HG02798 (cell line): ENCODE measurements at regions not wholly inside any gene's neighbourhood (a gene's known extent, or its start where the extent isn't known, plus 50 kb on each side); places are given as distances from the start of the nearest gene placed in this dataset.

ENCODE experiments used
- ATAC-seq: cut with Tn5 transposase; IDR thresholded peaks from one replicate; pipeline ENCODE4 v1.9.1; 2021; ENCODE audit warnings: mild to moderate bottlenecking; ENCODE audit not compliant: unreplicated experiment, poor library complexity

DNA sequence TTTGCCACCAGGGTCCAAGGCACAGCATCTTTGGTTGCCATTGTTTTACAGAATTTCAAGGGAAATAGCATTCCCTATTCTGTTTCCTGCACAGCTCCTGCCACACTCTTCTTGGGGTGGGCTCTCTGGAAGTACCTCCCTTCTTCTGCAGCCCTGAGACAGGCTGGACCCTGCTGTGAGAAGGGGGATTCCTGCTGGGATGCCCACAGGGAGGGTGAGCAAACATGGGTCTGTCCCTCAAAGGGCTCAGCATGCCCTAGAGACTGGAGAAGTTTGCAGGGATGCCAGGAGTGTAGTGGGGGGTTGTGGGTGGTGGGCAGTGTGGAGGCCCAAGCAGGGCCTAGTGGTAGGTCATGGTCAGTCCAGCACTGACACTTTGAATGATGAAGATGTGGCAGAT is 222.2 kb upstream of the GPR26 start:
- no peak for ATAC-seq

- no peak for ATAC-seq
These were observed 220.8 kb upstream of the GPR26 start for GRCh38 chr10:123445261-123445775.

DNA sequence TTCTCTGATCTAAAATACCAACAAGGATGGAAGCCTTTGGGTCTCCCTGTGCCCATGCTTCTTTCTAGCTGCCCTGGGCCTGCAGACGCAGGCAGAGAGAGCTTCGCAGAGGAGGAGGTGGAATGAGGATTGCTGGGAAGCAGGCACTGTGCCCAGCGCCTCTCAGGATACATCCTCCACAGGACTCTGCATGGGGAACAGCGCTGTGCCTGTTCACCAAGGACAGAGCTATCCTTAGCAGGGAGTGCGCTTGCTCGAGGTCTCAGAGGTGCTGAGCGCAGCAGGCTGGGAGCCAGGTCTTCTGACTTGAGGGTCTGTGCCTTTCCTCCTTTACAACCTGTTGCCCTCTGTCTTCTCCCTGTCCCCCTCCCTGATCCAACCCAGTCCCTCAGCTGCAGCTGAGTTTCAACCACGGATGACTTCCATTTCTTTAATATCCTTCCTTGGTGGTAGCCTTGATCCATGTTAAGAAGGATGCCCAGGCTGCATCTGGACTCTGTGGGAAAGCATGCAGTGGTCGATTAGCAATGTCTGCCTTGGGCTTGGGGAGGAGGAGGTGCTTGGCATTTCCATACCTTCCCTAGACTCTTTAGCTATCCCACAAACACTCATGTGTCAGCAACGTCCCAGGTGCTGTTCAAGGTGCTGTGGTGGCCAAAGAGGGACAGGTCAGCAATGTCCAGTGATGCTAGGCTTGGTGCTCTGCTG is 219.6 kb upstream of the GPR26 start:
- ATAC-seq: no peak

DNA sequence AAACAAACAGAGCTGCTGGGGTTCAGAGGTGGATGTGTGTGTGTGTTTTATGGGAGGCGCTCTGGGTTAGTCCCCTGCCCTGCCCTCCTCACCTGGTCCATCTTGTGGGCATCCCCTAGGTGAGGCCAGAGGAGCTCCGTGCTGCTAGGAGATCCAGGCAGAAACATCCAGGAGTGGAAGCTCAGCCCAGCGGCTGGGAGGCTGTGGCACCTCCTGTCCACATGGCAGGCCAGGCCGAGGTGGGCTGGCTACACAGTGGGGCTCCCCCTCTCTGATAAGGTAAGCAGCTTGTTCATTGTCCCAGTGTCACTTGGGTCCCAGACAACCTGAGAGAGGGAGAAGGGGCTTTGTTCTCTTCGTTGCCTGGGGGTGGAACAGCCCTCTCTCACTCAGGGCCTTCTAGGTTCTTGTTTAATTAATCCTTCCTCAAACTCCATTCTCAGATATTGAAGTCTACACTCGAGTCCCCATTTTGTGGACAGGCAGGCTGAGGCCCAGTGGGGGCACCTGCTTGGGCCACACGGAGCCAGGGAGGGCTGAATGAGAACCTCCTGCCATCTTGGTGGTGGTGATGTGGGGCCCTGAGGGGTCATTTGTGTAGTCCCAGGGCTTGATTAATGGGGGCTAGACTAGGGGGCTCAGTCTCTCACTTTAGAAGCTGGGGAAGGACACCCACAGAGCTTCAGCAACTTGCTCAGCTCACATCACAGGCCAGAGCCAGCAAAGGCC is 216.8 kb upstream of the GPR26 start:
- no peak for ATAC-seq

- no peak for ATAC-seq
These were observed 215.1 kb upstream of the GPR26 start for GRCh38 chr10:123450956-123451605.

DNA sequence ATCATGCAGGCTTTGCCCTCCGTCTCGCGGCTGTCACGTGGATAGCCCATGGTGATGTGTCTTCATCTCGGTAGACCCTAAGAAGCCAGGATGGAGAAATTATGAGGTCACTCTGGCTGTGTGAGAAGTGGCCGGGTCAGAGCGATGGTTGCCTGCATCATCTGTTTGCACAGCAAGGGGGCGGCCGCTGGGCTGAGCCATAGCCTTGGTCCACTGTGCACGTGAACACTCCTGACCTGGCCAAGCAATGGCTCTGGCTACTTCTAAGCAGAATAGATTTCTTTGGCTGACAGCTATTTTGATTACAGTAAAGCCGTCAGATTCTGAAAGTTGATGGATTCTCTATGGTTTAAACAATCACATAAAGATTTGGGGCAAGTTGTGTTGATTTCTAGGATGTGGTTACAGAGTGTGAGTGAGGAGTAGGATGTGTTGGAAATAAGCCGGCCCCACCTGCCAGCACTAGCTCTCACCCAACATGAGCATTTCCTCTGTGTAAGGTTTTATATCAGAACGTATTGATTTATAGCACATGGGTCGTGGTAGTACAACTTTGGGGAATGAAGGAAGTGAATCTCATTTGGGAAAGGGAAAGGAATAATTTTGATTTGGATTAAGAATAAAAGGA is 214.4 kb upstream of the GPR26 start:
- no peak for ATAC-seq

GRCh38 chr10:123454987-123455386 is 211.2 kb upstream of the GPR26 start:
- no peak for ATAC-seq

GRCh38 chr10:123455861-123456260 is 210.3 kb upstream of the GPR26 start:
- no peak for ATAC-seq

GRCh38 chr10:123458933-123459332 is 207.2 kb upstream of the GPR26 start:
- ATAC-seq: no peak

DNA sequence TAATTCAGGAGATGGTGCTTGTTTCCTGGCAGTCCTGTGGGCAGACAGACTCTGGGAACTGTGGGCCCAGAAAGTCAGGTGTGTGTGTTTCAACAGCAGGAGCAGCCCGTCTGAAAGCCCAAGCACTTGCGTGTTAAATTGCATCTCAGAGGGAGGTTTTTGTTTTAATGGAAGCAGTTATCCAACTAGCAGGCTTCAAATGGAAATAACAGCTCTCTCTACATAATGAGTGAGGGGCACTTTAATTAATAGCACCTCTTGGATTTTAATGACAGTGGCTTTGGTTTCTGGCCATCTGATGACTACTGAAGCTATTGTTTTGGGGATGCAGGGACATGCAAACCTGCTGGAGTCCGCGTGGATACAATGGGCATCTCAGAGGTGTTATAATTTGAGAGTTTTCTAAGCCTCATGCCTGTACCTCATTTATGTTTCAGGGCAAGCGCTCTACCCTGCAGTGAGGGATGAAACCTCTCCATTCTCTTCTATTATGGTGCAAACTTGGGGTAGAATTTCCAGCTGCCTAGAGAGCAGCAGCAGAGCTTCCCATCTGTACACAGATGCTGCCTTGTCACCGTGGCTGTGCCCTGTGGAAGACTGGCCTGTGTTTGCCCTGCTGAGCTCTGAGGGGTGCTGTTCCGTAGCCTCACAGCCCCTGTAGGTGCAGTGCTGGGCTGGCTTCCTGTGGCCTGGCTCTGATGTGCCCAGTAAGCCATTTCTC is 206.6 kb upstream of the GPR26 start:
- ATAC-seq: no peak

GRCh38 chr10:123462246-123462645 is 203.9 kb upstream of the GPR26 start:
- ATAC-seq: no peak

GRCh38 chr10:123462756-123463155 is 203.4 kb upstream of the GPR26 start:
- no peak for ATAC-seq

DNA sequence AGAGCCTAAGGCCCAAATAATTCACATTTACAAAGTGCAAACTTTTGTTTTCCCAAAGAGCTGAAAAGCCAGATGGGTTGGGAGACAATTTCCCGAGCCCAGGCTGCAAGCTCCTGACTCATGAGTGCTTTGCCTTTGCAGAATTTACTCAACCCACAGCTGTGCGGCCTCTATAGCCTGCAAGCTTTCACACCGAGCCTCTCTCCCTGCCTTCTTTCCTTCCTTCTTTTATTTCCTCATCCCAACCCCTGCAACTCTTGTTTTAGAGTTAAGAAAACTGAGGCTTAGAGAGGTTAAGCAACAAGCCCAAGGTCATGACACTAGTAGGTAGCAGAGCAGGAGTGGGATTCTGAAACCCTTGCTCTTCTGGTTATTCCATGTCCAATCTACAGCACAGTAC is 203.0 kb upstream of the GPR26 start:
- ATAC-seq: no peak

DNA sequence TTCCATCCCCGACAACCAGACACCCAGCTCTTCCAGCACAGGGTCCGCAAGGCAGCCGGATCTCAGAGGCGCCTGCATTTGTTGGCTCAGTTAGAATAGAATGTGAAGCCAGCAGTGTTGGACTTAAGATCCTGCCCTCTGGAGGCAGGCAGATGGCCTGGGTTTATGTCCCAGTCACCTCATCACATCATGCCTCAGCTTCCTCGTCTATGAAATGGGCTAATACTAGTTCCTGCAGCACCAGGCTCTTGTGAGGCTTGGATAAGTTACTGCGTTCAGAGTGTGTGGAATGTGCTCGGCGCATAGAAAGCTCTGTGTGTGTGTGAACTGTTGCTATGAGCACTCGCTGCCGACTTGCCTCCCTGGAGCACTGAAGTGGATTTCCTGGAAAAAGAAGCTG is 202.5 kb upstream of the GPR26 start:
- no peak for ATAC-seq

- no peak for ATAC-seq
These were observed 201.5 kb upstream of the GPR26 start for GRCh38 chr10:123464430-123465323.

DNA sequence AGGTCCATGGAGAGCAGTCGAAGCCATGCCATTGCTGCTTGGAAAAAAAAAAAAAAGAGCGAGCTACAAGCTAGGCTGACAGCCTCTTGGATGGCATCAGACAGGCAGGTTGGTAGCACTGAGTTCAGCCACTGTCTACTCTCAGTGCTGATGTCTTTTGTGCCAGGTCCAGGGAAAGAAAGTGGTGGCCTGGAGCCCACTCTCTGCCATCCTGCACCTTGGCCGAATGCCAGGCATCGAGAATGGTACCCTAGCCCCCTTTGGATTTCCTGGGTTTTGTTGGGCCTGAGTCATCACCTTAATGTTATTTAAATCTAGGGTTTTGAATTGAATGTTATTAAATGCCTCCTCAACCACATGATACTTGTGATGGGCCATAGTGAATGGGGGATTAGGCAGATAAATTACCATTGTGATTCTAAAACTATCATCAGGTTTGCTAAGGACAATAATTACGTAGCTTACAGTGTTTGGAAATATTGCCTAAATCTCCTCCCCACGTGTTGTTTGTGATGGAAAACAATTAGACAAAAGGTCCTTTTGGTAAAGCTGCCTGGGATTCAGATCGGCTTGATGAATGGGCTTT is 195.7 kb upstream of the GPR26 start:
- ATAC-seq: no peak

- ATAC-seq: no peak
These were observed 194.3 kb upstream of the GPR26 start for GRCh38 chr10:123471811-123472210.

GRCh38 chr10:123472606-123473005 is 193.5 kb upstream of the GPR26 start:
- ATAC-seq: no peak

GRCh38 chr10:123474700-123475099 is 191.5 kb upstream of the GPR26 start:
- no peak for ATAC-seq
